DMS153 treated with DMSO at 0.1 percent for 48 hours (cell line): ENCODE measurements at regions not wholly inside any gene's neighbourhood (a gene's known extent, or its start where the extent isn't known, plus 50 kb on each side); places are given as distances from the start of the nearest gene placed in this dataset.

Source experiments
- DNase-seq: peaks from one replicate; lab custom pipeline; 2025; ENCODE audit not compliant: unreplicated experiment; lab: John Stamatoyannopoulos, UW

- DNase-seq: no peak
These were observed 190.3 kb downstream of the C1orf94 start for GRCh38 chr1:34366875-34367624.

GRCh38 chr1:34367954-34368353 is 191.2 kb downstream of the C1orf94 start:
- DNase-seq: no peak

DNA sequence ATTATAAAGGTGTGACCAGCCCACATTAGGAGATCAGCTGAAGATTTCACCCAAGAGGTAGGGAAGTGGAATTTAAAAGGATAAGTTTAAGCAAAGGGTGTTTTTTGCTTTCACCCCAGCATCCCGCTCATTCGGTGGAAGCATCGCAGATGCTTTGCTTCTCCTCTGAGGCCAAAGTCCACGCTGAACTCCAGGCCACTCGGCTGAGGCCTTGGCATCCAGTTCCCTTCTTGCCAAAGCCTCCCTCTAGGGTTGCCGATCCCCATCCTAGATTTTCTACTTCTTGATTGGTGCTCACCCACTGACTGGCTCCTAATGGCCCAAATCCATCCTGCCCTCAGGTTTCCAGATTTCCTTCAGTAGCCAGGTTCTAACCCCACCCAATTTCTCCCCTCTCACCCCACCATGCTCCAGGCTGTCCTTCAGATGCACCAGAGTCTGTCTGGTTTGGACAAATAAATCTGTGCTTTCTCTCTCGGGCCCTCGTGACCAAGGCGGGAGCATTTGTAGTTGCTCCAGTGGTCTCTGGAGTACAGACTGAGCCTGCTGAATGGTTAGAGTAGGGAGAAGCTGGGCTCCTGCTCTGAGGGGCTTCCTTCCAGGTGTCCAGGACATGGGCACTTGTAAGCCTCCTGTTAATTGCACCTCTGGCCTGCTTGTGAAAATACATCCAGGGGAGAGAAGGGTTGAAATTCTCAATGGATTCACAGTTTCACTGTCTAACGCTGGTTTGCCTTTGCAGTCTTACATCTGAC is 193.2 kb downstream of the C1orf94 start:
- no peak for DNase-seq

GRCh38 chr1:34370748-34371147 is 194.0 kb downstream of the C1orf94 start:
- no peak for DNase-seq

GRCh38 chr1:34371179-34371578 is 194.5 kb downstream of the C1orf94 start:
- DNase-seq: peak; percentile 25

GRCh38 chr1:34371829-34372532 is 195.3 kb downstream of the C1orf94 start:
- no peak for DNase-seq

DNA sequence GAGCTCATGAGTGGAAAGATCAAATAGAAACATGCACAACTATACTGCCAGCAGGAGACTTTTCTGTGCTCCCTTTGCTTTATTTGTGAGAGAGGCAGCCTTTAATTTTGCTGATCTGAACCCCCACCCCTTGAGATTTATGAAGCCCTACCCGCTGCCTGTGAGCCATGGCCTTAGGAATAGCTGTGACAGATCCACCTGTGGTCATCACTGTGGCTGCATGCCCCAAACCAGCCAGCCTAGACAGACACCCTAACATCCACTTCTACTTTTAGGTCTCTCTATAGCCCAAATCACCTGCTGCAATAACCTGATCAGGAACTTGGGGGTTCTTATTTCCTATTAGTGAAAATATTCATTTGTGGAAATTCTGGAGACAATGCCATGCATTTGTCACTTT is 196.2 kb downstream of the C1orf94 start:
- no peak for DNase-seq

GRCh38 chr1:34373912-34374311 is 197.2 kb downstream of the C1orf94 start:
- no peak for DNase-seq

- no peak for DNase-seq
These were observed 199.8 kb downstream of the C1orf94 start for GRCh38 chr1:34376531-34376930.

DNA sequence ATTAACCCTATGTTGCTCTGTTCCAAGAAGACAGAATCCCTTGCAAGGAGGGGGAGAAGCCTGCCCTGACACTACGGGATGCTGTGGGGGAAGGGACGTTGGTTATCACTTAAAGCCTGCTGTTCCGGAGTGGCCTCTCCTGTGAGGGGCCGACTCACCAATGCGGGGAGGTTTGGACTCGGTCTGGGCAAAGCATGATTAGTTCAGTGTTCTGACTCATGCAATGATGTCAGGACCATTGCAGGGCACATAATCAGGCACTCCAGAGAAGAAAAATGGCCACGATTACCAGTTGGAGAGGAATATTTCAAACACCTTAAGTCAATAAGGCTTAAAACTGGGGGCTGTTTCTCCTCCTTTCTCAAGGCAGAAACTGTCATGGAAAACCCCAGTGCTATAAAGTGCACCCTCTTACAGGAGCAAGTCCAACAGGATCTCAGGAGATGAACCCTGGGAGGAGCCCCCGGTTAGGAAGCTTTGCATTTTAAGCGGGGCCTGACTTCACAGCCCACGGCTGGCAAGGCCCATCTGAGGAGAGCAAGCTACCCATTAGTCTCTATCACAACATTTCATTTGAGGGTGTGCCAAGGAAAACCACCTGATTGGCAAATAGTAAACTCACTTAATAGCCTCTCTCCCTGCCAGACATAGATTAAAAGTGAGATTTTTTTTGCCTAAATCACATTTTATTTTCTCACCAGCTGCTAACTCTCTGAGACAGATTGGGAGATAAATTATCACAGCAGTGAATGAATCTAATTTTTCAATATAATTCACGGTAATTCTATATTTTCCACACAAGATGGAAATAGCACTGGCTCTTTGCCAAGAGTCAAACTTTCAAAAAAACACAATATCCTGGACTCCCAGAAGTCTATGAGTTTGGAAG is 202.5 kb downstream of the C1orf94 start:
- DNase-seq: no peak

DNA sequence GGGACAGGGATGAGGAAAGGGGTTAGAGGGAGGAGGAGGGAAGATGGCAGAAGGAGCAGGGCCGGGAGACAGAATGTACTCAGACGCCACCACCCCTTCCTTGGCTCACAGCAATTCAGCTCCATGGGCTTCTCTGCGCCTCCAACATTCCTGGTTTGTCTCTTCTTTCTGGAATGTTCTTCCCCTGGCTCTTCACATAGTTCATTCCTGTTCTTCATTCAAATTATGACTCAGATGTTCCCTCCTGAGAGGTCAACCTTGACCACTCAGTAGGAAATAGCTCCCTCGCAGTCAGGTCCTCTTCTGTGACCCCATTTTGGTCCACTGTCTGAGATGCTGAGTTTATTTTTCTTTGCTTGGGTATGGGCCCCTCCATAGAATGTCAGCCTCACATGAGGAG is 203.2 kb downstream of the C1orf94 start:
- no peak for DNase-seq

DNA sequence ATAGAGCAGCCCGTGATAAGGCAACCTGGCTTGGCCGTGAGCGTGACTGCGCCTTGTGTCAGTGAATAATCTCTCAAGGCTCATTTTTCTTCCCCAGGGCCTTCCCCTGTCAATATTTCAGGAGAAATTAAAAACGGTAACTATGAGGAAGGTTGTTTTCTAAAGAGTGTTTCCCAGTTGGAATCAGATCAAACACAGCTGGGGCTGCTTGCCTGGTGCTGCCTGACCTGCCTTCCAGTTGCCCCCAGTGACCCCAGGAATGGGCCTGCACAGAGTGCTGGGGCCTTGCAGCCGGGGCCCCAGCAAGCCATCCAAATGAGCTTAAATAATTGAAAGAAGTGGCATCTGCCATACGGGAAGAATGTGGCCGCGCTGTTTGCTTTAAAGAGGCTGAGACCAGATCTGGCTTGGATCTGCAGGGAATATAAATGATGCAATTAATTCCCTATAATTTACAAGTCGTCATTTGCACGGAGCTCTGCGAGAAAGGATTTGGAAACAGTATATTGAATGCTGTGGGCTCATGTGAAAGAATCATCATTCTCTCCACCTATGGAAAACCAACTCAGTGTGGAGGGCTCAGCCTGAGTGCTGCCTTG is 203.9 kb downstream of the C1orf94 start:
- DNase-seq: no peak

DNA sequence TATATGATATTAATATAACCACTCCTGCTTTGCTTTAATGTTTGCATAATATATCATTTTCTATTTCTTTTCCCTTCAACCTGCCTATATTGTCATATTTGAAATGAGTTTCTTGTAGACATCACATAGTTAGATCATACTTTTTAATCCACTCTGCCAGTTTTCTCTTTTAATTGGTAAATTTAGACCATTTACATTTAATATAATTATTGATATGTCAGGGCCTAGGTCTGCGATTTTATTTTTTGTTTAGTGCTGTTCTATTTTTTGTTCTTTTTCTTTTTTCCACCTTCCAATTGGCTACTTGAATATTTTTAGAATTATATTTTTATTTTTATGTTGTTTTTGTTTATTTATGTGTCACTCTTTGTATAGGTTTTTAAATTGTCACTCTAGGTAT is 213.3 kb downstream of the C1orf94 start:
- no peak for DNase-seq

DNA sequence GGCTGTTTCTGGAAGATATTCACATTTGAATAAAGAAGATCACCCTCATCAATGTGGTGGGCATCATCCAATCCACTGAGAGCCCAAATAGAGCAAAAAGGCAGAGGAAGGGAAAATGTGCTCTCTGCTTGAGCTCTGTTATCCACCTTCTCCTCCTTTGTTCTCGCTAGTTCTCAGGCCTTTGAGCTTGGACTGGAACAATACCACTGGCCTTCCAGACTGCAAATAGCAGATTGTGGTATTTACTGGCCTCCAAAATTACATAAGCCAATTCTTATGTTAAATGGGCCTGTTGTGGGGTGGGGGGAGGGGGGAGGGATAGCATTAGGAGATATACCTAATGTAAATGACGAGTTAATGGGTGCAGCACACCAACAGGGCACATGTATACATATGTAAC is 219.3 kb downstream of the C1orf94 start:
- DNase-seq: no peak

DNA sequence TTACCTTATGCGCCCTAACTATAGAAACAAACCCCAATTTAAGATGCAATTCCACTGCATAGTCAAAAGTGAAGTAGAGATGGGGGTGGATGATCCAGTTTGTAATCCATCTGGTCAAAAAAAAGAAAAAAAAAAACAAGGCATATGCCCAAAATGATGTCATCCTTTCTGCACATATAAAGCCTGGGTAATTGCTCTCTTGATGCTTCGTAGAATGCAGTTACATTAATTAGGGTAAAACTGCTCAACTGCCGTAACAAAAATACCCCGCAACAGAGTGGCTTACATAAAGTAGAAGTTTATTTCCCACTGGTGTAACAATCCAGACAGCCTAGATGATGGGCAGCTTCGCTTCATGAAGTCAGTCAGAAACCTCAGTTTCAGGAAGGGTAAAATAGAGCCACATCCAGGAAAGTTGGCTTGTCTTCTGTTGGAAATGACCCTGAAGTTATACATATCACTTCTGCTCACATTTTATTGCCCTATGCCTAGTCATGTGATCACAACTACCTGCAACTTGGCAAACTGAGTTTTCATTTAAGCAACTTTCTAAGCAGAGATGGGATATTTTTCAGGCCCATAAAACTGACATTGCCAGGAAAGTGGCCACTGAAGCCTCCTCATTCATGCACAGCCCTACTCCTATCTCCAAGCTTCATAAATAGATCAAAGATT is 221.7 kb downstream of the C1orf94 start:
- no peak for DNase-seq

- no peak for DNase-seq
These were observed 222.2 kb downstream of the C1orf94 start for GRCh38 chr1:34398916-34399275.

- no peak for DNase-seq
These were observed 224.0 kb downstream of the C1orf94 start for GRCh38 chr1:34400675-34401074.

DNA sequence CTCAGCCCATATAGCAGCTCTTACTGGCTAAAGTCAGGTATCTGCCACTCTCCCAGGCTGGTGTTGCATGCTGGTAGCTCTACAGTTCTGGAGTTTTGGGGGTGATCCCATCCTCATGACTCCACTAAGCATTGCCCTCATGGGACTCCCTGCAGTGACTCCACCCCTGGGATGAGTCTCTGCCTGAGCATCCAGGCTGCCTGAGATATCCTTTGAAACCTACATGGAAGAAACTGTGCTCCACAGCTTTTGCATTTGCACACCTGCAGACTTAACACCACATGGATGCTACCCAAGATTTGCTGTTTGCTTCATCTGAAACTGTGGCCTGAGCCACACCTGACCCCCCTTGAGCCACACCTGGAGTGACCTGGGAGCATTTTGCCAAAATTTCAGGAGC is 226.4 kb downstream of the C1orf94 start:
- no peak for DNase-seq

DNA sequence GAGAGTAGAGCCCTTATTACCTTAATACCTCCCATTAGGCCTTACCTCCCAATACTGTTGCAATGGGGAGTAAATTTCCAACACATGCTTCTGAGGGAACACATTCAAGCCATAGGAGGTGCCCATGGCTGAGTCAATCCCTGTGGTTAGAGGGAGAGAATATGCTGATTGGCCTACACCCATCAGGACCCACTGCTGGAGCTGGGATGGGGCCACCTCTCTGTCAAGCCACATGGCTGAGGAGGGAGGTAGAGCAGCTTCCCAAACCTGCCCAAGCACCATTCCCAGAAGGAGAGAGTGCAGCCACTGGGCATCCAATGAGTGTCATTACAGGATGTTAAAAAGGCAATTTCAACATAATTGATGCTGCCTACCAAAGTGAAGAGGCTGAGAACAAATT is 228.1 kb downstream of the C1orf94 start:
- no peak for DNase-seq
